Thyroid gland (tissue), 4 donors: ENCODE measurements at regions not wholly inside any gene's neighbourhood (a gene's known extent, or its start where the extent isn't known, plus 50 kb on each side); places are given as distances from the start of the nearest gene placed in this dataset.

ENCODE experiments used
- DNase-seq, 2 donors: peaks; one replicate each; pipeline ENCODE4 v3.0.0-alpha.2; 2019
- H3K27ac ChIP-seq, 3 donors: fragments of 200-600 bp; sonication (generic); 1 replicate in 2 of 3; 2 replicates in 1 of 3; pipeline ENCODE4 v1.5.1; 2016 to 2019; ENCODE audit warnings: mild to moderate bottlenecking in 1 of 3, moderate library complexity in 1 of 3
- H3K27me3 ChIP-seq: fragments of 200-600 bp; sonication (generic); one replicate; pipeline ENCODE4 v1.5.1; 2019
- H3K36me3 ChIP-seq, 2 donors: fragments of 200-600 bp; sonication (generic); one replicate each; pipeline ENCODE4 v1.5.1; 2016 to 2019
- H3K4me1 ChIP-seq, 2 donors: fragments of 200-600 bp; sonication (generic); one replicate each; pipeline ENCODE4 v1.5.1; 2017 to 2019
- H3K4me3 ChIP-seq, 3 donors: fragments of 200-600 bp; sonication (generic); replicated peaks in 1 of 3; 1 replicate in 2 of 3; 2 replicates in 1 of 3; pipeline ENCODE4 v1.5.1; 2016; ENCODE audit warnings: mild to moderate bottlenecking in 1 of 3
- H3K9me3 ChIP-seq: fragments of 200-600 bp; sonication (generic); one replicate; pipeline ENCODE4 v1.5.1; 2017
- POLR2A ChIP-seq, 2 donors: fragments of 450-650 bp; IDR thresholded peaks; one replicate each; pipeline ENCODE4 v1.6.1; 2017; ENCODE audit warnings: antibody characterized with exemption in 2 of 2, mild to moderate bottlenecking in 2 of 2, moderate library complexity in 1 of 2
- WGBS, 2 donors: methylation state at CpG; one replicate each; pipeline ENCODE4 v1.1.5; 2017; 5-methylcytosine and 5-hydroxymethylcytosine counted together
- intact Hi-C: fragments of 100-400 bp; cut with DNase I; formaldehyde crosslinking; loops from one replicate; pipeline ENCODE4 v1.15.1; 2023
- TF ChIP-seq, protein P1 (sequence below), 6 experiments: fragments of 200-600 bp in 3 of 6; fragments of 450-650 bp in 3 of 6; sonication (generic) in 3 of 6; IDR thresholded peaks; one replicate each; pipeline ENCODE4 v1.5.1; 2016 to 2019; ENCODE audit warnings: antibody characterized with exemption in 6 of 6, mild to moderate bottlenecking in 2 of 6, inconsistent platforms in 1 of 6, moderate library complexity in 1 of 6

DNA sequence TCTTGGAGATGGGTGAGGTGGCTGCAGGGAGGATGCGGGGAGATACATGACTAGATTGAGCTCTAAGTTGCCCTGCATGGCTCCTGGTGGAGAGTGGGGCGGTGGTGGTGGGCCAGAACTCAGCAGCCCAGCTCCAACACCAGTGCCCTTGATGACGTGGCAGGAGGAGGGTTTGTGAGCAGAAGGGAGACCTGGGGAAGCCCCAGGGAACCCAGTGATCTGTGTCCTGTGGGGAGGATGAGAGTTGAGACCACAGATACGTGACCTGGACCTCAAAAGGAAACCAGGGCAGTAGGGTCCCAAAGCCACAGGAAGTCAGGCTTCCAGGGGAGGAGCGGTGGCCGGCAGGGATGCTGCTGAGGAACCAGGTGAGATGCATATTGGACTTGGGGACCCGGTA lies 989.1 kb upstream of the TMEM132C start:
- WGBS, 2 donors: 72 to 75% methylated on average over 7 of the region's 7 CpGs
- no peak for TF ChIP-seq POLR2A (IDR thresholded peaks at IDR 0.05)
- TF ChIP-seq, protein P1, sequence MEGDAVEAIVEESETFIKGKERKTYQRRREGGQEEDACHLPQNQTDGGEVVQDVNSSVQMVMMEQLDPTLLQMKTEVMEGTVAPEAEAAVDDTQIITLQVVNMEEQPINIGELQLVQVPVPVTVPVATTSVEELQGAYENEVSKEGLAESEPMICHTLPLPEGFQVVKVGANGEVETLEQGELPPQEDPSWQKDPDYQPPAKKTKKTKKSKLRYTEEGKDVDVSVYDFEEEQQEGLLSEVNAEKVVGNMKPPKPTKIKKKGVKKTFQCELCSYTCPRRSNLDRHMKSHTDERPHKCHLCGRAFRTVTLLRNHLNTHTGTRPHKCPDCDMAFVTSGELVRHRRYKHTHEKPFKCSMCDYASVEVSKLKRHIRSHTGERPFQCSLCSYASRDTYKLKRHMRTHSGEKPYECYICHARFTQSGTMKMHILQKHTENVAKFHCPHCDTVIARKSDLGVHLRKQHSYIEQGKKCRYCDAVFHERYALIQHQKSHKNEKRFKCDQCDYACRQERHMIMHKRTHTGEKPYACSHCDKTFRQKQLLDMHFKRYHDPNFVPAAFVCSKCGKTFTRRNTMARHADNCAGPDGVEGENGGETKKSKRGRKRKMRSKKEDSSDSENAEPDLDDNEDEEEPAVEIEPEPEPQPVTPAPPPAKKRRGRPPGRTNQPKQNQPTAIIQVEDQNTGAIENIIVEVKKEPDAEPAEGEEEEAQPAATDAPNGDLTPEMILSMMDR (IDR thresholded peaks at IDR 0.05): no peak

DNA sequence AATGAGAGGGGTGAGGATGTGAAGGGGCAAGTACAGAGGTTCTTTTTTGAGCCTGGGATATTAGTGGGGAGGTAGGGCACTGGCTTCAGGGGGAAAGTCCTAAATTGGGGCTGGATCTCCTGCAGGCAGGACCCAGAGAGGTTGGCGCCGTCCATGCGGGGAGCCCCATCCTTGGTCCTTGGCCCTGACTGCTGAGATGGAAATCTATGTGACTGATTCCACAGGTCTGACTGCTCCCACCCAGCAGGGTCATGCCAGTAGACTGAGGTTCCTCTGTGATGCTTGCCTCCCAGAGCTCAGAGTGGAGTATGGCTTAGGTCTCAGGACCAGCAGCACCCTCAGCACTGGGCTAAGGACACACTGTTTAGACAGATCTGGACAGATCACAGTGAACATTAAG lies 988.6 kb upstream of the TMEM132C start:
- no peaks in the 10 kb centered on the region for H3K4me1 ChIP-seq
- no peaks in the 10 kb centered on the region for H3K36me3 ChIP-seq
- DNase-seq: no peak
- no peak overlapping the region for H3K4me3 ChIP-seq
- no peak for TF ChIP-seq POLR2A (IDR thresholded peaks at IDR 0.05)
- TF ChIP-seq, protein P1 (IDR thresholded peaks at IDR 0.05): no peak
- 91 to 93% methylated on average over 3 of the region's 3 CpGs for WGBS, 2 donors
- no peak overlapping the region for H3K27ac ChIP-seq
- intact Hi-C loops: no loop called here
- H3K27me3 ChIP-seq: no peaks in the 10 kb centered on the region
- H3K9me3 ChIP-seq: no peaks in the 10 kb centered on the region

More for the DNA sequence above, 989.1 kb upstream of the TMEM132C start:
- Histone ChIP-seq H3K36me3 (no peaks in the 10 kb centered on the region), H3K27ac (no peak overlapping the region), H3K27me3 (no peaks in the 10 kb centered on the region), H3K4me3 (no peak overlapping the region), H3K4me1 (no peaks in the 10 kb centered on the region), H3K9me3 (no peaks in the 10 kb centered on the region)
- intact Hi-C loops: no loop called here
- no peak for DNase-seq

- Histone ChIP-seq H3K27me3 (no peaks in the 10 kb centered on the region), H3K4me1 (no peaks in the 10 kb centered on the region), H3K27ac (no peak overlapping the region), H3K9me3 (no peaks in the 10 kb centered on the region), H3K36me3 (no peaks in the 10 kb centered on the region), H3K4me3 (no peak overlapping the region)
- peak; percentile 35 to 45 for DNase-seq
- intact Hi-C loops: no loop called here
- WGBS, 2 donors: 18 to 20% methylated on average over 33 to 36 of the region's 43 CpGs
- TF ChIP-seq POLR2A (IDR thresholded peaks at IDR 0.05): no peak
- TF ChIP-seq, protein P1 (IDR thresholded peaks at IDR 0.05): peak; percentile 40 to 91 (median 66)
Observed at GRCh38 chr12:127280393-127281275, 986.3 kb upstream of the TMEM132C start.

GRCh38 chr12:127282786-127283565 lies 984.0 kb upstream of the TMEM132C start:
- DNase-seq: no peak
- no peaks in the 10 kb centered on the region for H3K27me3 ChIP-seq
- TF ChIP-seq POLR2A (IDR thresholded peaks at IDR 0.05): no peak
- TF ChIP-seq, protein P1 (IDR thresholded peaks at IDR 0.05): no peak
- no peaks in the 10 kb centered on the region for H3K36me3 ChIP-seq
- no peaks in the 10 kb centered on the region for H3K9me3 ChIP-seq
- no peaks in the 10 kb centered on the region for H3K4me1 ChIP-seq
- intact Hi-C loops: no loop called here
- WGBS, 2 donors: 76% methylated on average over 7 of the region's 7 CpGs
- H3K27ac ChIP-seq: no peak overlapping the region
- no peak overlapping the region for H3K4me3 ChIP-seq

DNA sequence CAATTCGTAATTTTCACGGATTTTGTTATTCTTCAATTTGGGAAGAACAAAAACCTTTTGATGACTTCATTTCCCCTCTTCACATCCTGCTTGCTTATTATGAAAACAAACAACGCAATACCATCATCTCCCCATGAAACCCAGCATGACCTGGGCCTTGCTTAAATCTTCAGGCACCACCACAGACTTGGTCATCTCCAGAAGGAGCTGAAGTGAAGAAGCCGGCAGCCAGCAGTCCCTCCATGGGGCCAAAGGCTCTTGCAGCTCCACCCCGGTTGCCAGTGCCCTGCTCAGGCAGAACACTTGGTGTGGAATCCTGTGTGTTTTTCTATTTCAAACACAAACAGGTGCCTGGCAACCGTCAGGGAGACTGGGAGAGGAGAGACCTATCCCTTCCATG lies 982.9 kb upstream of the TMEM132C start:
- Histone ChIP-seq H3K9me3 (no peaks in the 10 kb centered on the region), H3K4me3 (no peak overlapping the region), H3K27me3 (no peaks in the 10 kb centered on the region), H3K27ac (no peak overlapping the region), H3K36me3 (no peaks in the 10 kb centered on the region), H3K4me1 (no peaks in the 10 kb centered on the region)
- TF ChIP-seq POLR2A (IDR thresholded peaks at IDR 0.05): no peak
- TF ChIP-seq, protein P1 (IDR thresholded peaks at IDR 0.05): no peak
- intact Hi-C loops: no loop called here
- DNase-seq: no peak
- WGBS, 2 donors: 48 to 53% methylated on average over 6 of the region's 6 CpGs
